ENCODE measurements at regions not wholly inside any gene's neighbourhood (a gene's known extent, or its start where the extent isn't known, plus 50 kb on each side); places are given as distances from the start of the nearest gene placed in this dataset.

DNA sequence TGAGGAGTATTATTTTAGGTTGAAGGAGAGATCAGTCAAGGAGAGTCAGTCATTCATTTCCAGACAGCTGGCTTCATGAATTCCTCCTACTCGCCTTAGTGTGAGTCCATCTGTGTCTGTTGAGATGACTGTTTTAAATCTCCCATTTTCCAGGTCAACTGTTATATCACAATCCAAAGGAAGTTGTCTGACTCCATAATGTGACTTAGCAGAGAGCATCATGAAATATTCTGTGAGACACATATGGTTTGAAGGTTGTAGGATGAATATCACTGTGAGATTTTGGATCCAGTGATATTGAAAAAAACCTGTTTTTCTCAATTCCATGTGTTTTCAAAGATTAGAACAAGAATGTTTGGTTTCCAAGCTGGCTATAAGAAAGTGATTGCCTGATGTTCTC is 530.2 kb upstream of the MAN1A1 start:
- no peaks in the 10 kb centered on the region for H3K9me3 Mint-ChIP-seq (ENCODE audit: low read depth)
- intact Hi-C loops (cut with DNase I, micrococcal nuclease) = no loop called here
- H3K4me1 Mint-ChIP-seq = peaks cover 2% of the 10 kb centered on the region
- POLR2A ChIA-PET = no interaction called here
- DNase-seq = no peak
- CTCF ChIA-PET = interaction anchor here (0.7 kb wide), 1 partner anchor 936 kb away, joined by 3 read pairs; no protein-coding TSS in a partner anchor
- no peaks in the 10 kb centered on the region for H3K36me3 Mint-ChIP-seq (ENCODE audit: low read depth)
- no peak overlapping the region for H3K27ac Mint-ChIP-seq
- no peak for ATAC-seq
- no peaks in the 10 kb centered on the region for H3K27me3 Mint-ChIP-seq
- H3K4me3 Mint-ChIP-seq = no peak overlapping the region

DNA sequence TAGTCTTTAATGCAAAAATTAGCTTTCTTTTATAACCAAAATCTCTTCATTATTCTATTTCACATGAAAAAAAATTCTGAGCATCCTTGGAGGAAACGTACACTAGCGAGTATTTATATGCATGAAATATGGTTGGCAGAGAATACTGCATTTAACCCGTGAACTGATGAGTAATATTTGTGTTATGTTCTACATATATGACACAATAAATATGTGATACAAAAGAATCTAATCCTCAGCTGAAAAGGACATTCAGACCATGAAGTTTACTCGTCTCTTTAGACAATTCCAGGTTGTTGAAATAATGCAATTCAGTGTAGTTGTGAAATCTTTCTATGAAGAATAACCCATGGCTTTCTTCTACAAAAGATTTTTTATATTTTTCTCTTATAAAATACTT is 524.8 kb upstream of the MAN1A1 start:
- ChIA-PET CTCF (interaction anchor here (0.7 kb wide), 1 partner anchor 20 kb away, joined by 4 read pairs; no protein-coding TSS in a partner anchor), POLR2A (no interaction called here)
- intact Hi-C loops (cut with DNase I, micrococcal nuclease) = no loop called here
- Mint-ChIP-seq H3K4me3 (no peak overlapping the region), H3K27ac (no peak overlapping the region), H3K36me3 (ENCODE audit: low read depth) (no peaks in the 10 kb centered on the region), H3K9me3 (ENCODE audit: low read depth) (no peaks in the 10 kb centered on the region), H3K27me3 (peaks cover 2% of the 10 kb centered on the region), H3K4me1 (no peaks in the 10 kb centered on the region)
- DNase-seq (no peak), ATAC-seq (no peak)

GRCh38 chr6:119873107-119873506 is 523.5 kb upstream of the MAN1A1 start:
- Mint-ChIP-seq H3K27ac (no peak overlapping the region), H3K9me3 (ENCODE audit: low read depth) (no peaks in the 10 kb centered on the region), H3K4me3 (no peak overlapping the region), H3K4me1 (no peaks in the 10 kb centered on the region), H3K36me3 (ENCODE audit: low read depth) (no peaks in the 10 kb centered on the region), H3K27me3 (peaks cover 2% of the 10 kb centered on the region)
- DNase-seq = no peak
- intact Hi-C loops (cut with DNase I, micrococcal nuclease) = no loop called here
- POLR2A ChIA-PET = no interaction called here
- no peak for ATAC-seq
- CTCF ChIA-PET = no interaction called here

DNA sequence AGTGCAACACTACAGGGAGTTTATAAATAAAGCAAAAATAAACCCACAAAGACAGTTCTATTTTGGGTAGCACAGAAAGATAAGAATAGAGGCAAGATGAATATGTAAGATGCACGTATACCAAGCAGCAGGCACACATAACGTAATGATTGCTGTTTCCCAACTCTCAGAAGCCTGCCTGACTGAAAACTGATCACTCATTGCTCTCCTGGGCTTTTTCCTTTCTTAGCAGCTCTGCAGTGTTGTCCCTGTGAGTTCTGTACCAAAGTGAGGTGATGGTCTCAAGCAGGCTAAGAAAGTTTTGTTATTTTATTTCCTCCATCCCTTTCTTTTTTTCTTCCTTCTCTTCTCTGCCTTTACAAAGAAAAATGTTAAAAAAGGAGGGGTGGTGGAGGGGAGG is 522.0 kb upstream of the MAN1A1 start:
- intact Hi-C loops (cut with DNase I, micrococcal nuclease) = no loop called here
- Mint-ChIP-seq H3K4me3 (no peak overlapping the region), H3K36me3 (ENCODE audit: low read depth) (no peaks in the 10 kb centered on the region), H3K27ac (no peak overlapping the region), H3K27me3 (peaks cover 2% of the 10 kb centered on the region), H3K9me3 (ENCODE audit: low read depth) (peaks cover 2% of the 10 kb centered on the region), H3K4me1 (no peaks in the 10 kb centered on the region)
- DNase-seq = no peak
- POLR2A ChIA-PET = no interaction called here
- ATAC-seq = no peak
- CTCF ChIA-PET = no interaction called here

GRCh38 chr6:119865466-119866350 is 516.1 kb upstream of the MAN1A1 start:
- Mint-ChIP-seq H3K9me3 (ENCODE audit: low read depth) (peaks cover 11% of the 10 kb centered on the region), H3K4me1 (no peaks in the 10 kb centered on the region), H3K27ac (no peak overlapping the region), H3K27me3 (peaks cover 9% of the 10 kb centered on the region), H3K4me3 (no peak overlapping the region), H3K36me3 (ENCODE audit: low read depth) (no peaks in the 10 kb centered on the region)
- ChIA-PET POLR2A (no interaction called here), CTCF (no interaction called here)
- no peak for DNase-seq
- ATAC-seq = no peak
- intact Hi-C loops (cut with DNase I, micrococcal nuclease) = no loop called here

DNA sequence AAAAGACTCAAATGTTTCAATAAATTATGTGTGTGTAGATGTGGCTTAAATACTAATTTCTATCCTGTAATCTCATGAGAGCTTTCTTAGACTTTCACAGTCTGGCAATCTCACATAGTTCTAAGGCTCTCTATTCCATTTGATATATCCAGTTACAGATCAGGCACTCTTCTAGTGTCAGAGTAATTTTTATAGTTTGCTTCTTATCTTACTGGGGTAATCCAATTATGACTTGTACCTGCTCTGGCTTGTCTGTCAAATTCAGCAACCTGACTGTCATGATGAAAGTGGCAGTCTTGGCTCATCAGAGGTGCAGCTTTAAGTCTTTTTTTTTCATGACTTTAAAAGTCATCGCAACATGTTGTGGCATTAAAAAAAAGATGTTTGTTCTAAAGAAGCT is 513.2 kb upstream of the MAN1A1 start:
- H3K4me3 Mint-ChIP-seq = no peak overlapping the region
- no peaks in the 10 kb centered on the region for H3K36me3 Mint-ChIP-seq (ENCODE audit: low read depth)
- no peaks in the 10 kb centered on the region for H3K4me1 Mint-ChIP-seq
- DNase-seq (no peak), ATAC-seq (no peak)
- H3K27me3 Mint-ChIP-seq = peaks cover 9% of the 10 kb centered on the region
- ChIA-PET POLR2A (no interaction called here), CTCF (no interaction called here)
- H3K9me3 Mint-ChIP-seq (ENCODE audit: low read depth) = peaks cover 11% of the 10 kb centered on the region
- no peak overlapping the region for H3K27ac Mint-ChIP-seq
- intact Hi-C loops (cut with DNase I, micrococcal nuclease) = no loop called here

- DNase-seq = no peak
Observed at GRCh38 chr6:119858901-119859300, 509.3 kb upstream of the MAN1A1 start.

GRCh38 chr6:119856136-119856535 is 506.6 kb upstream of the MAN1A1 start:
- Mint-ChIP-seq H3K4me1 (peaks cover 14% of the 10 kb centered on the region), H3K9me3 (ENCODE audit: low read depth) (no peaks in the 10 kb centered on the region), H3K27ac (no peak overlapping the region), H3K36me3 (ENCODE audit: low read depth) (no peaks in the 10 kb centered on the region), H3K4me3 (no peak overlapping the region), H3K27me3 (no peaks in the 10 kb centered on the region)
- ATAC-seq (peak; percentile 96), DNase-seq (peak; percentile 41)
- ChIA-PET POLR2A (no interaction called here), CTCF (interaction anchor here (0.6 to 0.8 kb wide), 3 partner anchors 15 to 29 kb away, joined by 3 read pairs; no protein-coding TSS in a partner anchor)
- intact Hi-C loops (cut with DNase I, micrococcal nuclease) = loop anchor here in 1 of 2 experiments (10.0 kb wide), 2 partner anchors 501 to 1479 kb away; partner anchors contain the start of gene TBC1D32

More at GRCh38 chr6:119858901-119859300, 509.3 kb upstream of the MAN1A1 start:
- Mint-ChIP-seq H3K9me3 (ENCODE audit: low read depth) (no peaks in the 10 kb centered on the region), H3K4me3 (no peak overlapping the region), H3K36me3 (ENCODE audit: low read depth) (no peaks in the 10 kb centered on the region), H3K4me1 (peaks cover 14% of the 10 kb centered on the region), H3K27ac (no peak overlapping the region), H3K27me3 (peaks cover 5% of the 10 kb centered on the region)
- no peak for ATAC-seq
- ChIA-PET POLR2A (no interaction called here), CTCF (no interaction called here)
- intact Hi-C loops (cut with DNase I, micrococcal nuclease) = loop anchor here in 1 of 2 experiments (10.0 kb wide), 2 partner anchors 504 to 1476 kb away; partner anchors contain the start of gene TBC1D32

GRCh38 chr6:119848696-119849095 is 499.1 kb upstream of the MAN1A1 start:
- Mint-ChIP-seq H3K9me3 (ENCODE audit: low read depth) (no peaks in the 10 kb centered on the region), H3K27me3 (no peaks in the 10 kb centered on the region), H3K4me3 (no peak overlapping the region), H3K36me3 (ENCODE audit: low read depth) (no peaks in the 10 kb centered on the region), H3K4me1 (no peaks in the 10 kb centered on the region), H3K27ac (no peak overlapping the region)
- POLR2A ChIA-PET = no interaction called here
- ATAC-seq (no peak), DNase-seq (no peak)
- CTCF ChIA-PET = no interaction called here
- intact Hi-C loops (cut with DNase I, micrococcal nuclease) = no loop called here

- intact Hi-C loops (cut with DNase I, micrococcal nuclease) = no loop called here
- Mint-ChIP-seq H3K27ac (no peak overlapping the region), H3K27me3 (no peaks in the 10 kb centered on the region), H3K9me3 (ENCODE audit: low read depth) (peaks cover 4% of the 10 kb centered on the region), H3K4me3 (no peak overlapping the region), H3K4me1 (no peaks in the 10 kb centered on the region), H3K36me3 (ENCODE audit: low read depth) (no peaks in the 10 kb centered on the region)
- POLR2A ChIA-PET = no interaction called here
- CTCF ChIA-PET = interaction anchor here (0.7 kb wide), 1 partner anchor 10 kb away, joined by 4 read pairs; no protein-coding TSS in a partner anchor
- DNase-seq (no peak), ATAC-seq (no peak)
Observed at GRCh38 chr6:119845161-119845560, 495.6 kb upstream of the MAN1A1 start.

DNA sequence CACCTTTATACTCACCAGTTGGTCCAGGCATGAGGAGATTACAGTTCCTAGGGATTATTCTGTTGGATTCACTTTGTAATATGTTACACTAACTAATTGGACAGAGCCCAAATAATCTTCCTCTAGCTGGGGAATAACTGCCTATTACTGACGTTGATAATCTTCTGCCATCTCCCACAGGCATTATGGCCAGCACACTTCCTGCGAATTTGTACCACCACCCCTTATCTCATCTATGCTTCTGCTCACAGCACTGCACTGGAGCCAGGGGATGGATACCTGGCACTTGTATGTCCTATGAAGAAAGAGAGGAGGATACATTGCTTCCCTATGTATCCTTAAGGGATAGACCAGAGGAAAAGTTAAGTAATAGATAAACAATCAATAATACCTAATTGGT is 494.8 kb upstream of the MAN1A1 start:
- ATAC-seq = no peak
- ChIA-PET POLR2A (no interaction called here), CTCF (no interaction called here)
- Mint-ChIP-seq H3K27me3 (no peaks in the 10 kb centered on the region), H3K27ac (no peak overlapping the region), H3K4me1 (no peaks in the 10 kb centered on the region), H3K9me3 (ENCODE audit: low read depth) (peaks cover 4% of the 10 kb centered on the region), H3K36me3 (ENCODE audit: low read depth) (no peaks in the 10 kb centered on the region), H3K4me3 (no peak overlapping the region)
- no peak for DNase-seq
- intact Hi-C loops (cut with DNase I, micrococcal nuclease) = no loop called here

DNA sequence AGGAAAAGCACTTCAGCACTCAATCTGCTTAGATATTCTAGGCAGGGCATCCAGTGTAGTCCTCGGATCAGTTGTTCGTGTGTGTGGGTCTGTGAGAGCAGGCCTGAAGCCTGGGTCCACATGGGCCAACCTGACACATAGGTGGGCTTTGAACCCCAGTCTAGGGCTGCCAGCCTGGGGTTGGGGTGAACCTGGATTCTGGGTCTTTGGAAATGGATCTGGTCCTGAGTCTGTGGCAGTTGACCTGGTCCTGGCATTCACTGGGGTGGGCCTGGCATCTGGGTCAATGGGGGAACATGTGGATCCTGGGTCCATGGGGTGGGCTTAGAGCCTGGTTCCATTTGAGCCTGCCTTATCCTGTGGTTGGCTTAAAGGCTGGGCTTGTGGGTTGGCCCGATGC is 492.6 kb upstream of the MAN1A1 start:
- ATAC-seq = no peak
- H3K27me3 Mint-ChIP-seq = no peaks in the 10 kb centered on the region
- no peaks in the 10 kb centered on the region for H3K4me1 Mint-ChIP-seq
- intact Hi-C loops (cut with DNase I, micrococcal nuclease) = no loop called here
- no peak overlapping the region for H3K27ac Mint-ChIP-seq
- H3K4me3 Mint-ChIP-seq = no peak overlapping the region
- H3K9me3 Mint-ChIP-seq (ENCODE audit: low read depth) = peaks cover 4% of the 10 kb centered on the region
- no peak for DNase-seq
- no peaks in the 10 kb centered on the region for H3K36me3 Mint-ChIP-seq (ENCODE audit: low read depth)
- CTCF ChIA-PET = no interaction called here
- POLR2A ChIA-PET = no interaction called here
